Upper lobe of left lung (tissue), 6 donors: ENCODE measurements at regions not wholly inside any gene's neighbourhood (a gene's known extent, or its start where the extent isn't known, plus 50 kb on each side); places are given as distances from the start of the nearest gene placed in this dataset.

Experiments
- ATAC-seq, 2 donors: fragments of 200-7000 bp; cut with Tn5 transposase; one replicate each; pipeline ENCODE4 v1.9.1; 2022; ENCODE audit warnings: mild to moderate bottlenecking in 2 of 2, moderate library complexity in 2 of 2; ENCODE audit not compliant: low FRiP score in 2 of 2
- DNase-seq, 2 donors: peaks; one replicate each; pipeline ENCODE4 v3.0.0-alpha.2; 2019 to 2020
- H3K27ac ChIP-seq, 4 donors: fragments of 200-600 bp; sonication (generic); one replicate each; pipeline ENCODE4 v1.5.1; 2016 to 2019
- H3K27me3 ChIP-seq, 4 donors: fragments of 200-600 bp; sonication (generic); one replicate each; pipeline ENCODE4 v1.5.1; 2017 to 2019
- H3K36me3 ChIP-seq, 4 donors: fragments of 200-600 bp; sonication (generic); one replicate each; pipeline ENCODE4 v1.5.1; 2016 to 2019
- H3K4me1 ChIP-seq, 4 donors: fragments of 200-600 bp; sonication (generic); one replicate each; pipeline ENCODE4 v1.5.1; 2018 to 2019
- H3K4me3 ChIP-seq, 4 donors: fragments of 200-600 bp; sonication (generic); one replicate each; pipeline ENCODE4 v1.5.1; 2017 to 2019; ENCODE audit warnings: mild to moderate bottlenecking in 2 of 4, moderate library complexity in 1 of 4
- H3K9me3 ChIP-seq, 4 donors: fragments of 200-600 bp; sonication (generic); one replicate each; pipeline ENCODE4 v1.5.1; 2018 to 2019
- EP300 ChIP-seq, 4 donors: sonication (generic); formaldehyde crosslinking; IDR thresholded peaks; one replicate each; pipeline ENCODE4 v1.5.1; 2017; ENCODE audit warnings: antibody characterized with exemption in 4 of 4, control low read depth in 2 of 4
- POLR2A ChIP-seq, 4 donors: fragments of 450-650 bp; IDR thresholded peaks; one replicate each; pipeline ENCODE4 v1.5.1; 2016 to 2017; ENCODE audit warnings: antibody characterized with exemption in 4 of 4, mild to moderate bottlenecking in 2 of 4
- POLR2AphosphoS5 ChIP-seq, 2 donors: sonication (generic); formaldehyde crosslinking; IDR thresholded peaks; one replicate each; pipeline ENCODE4 v1.5.1; 2017; ENCODE audit warnings: antibody characterized with exemption in 2 of 2
- WGBS, 2 donors: methylation state at CpG; one replicate each; pipeline ENCODE4 v1.1.5; 2017 to 2018; 5-methylcytosine and 5-hydroxymethylcytosine counted together
- TF ChIP-seq, protein P1 (sequence below), 6 experiments: fragments of 450-650 bp in 4 of 6; fragments of 200-600 bp in 2 of 6; sonication (generic) in 2 of 6; IDR thresholded peaks; one replicate each; pipeline ENCODE4 v1.5.1; 2016 to 2019; ENCODE audit warnings: antibody characterized with exemption in 6 of 6
- donor health status: DM: no; HTN: no; CAD: no; lungs with moderate emphysema.
- donor health status: DM: no; HTN: yes; CAD: no; lungs with severe emphysema.

DNA sequence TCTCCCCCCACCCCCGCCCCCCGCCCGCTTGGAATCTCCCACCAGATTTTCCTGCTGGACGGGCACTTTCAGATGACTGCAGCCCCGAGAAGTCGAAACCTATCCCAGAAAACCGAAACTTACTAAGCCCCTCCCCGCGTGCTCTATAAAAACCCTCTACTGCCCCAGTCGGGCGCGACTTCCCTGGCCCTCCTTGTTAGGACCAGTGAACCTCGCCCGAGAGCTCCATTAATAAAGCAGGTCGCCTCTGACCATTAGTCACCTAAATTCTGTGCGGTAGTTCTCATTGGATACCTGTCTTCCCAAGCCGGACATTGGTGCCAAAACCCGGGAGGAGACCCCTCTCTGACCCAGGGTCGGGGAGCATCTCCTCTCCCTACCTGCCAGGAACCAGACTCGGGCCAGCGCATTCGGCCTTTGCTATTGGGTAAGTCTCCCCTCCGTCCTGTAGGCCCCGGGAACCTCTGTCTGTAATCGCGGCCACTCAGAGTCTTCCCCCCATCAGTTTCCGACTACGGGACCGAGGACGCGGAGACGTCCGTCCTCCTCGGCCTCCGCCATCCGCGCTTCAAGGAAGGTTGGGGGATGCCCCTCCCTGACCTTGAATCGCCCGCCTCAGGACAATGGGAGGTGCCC, 958.0 kb downstream of the RPA4 start:
- DNase-seq = peak in 1 of 2 donors; percentile 20
- Histone ChIP-seq H3K9me3 (peaks cover 0 to 4% (median 0%) of the 10 kb centered on the region in 4 donors), H3K36me3 (no peaks in the 10 kb centered on the region), H3K27me3 (no peaks in the 10 kb centered on the region), H3K27ac (no peak overlapping the region), H3K4me1 (no peaks in the 10 kb centered on the region), H3K4me3 (no peak overlapping the region)
- ATAC-seq = no peak
- TF ChIP-seq POLR2A (IDR thresholded peaks at IDR 0.05) = no peak
- WGBS, 2 donors = 95% methylated on average over 22 to 36 of the region's 39 CpGs

DNA sequence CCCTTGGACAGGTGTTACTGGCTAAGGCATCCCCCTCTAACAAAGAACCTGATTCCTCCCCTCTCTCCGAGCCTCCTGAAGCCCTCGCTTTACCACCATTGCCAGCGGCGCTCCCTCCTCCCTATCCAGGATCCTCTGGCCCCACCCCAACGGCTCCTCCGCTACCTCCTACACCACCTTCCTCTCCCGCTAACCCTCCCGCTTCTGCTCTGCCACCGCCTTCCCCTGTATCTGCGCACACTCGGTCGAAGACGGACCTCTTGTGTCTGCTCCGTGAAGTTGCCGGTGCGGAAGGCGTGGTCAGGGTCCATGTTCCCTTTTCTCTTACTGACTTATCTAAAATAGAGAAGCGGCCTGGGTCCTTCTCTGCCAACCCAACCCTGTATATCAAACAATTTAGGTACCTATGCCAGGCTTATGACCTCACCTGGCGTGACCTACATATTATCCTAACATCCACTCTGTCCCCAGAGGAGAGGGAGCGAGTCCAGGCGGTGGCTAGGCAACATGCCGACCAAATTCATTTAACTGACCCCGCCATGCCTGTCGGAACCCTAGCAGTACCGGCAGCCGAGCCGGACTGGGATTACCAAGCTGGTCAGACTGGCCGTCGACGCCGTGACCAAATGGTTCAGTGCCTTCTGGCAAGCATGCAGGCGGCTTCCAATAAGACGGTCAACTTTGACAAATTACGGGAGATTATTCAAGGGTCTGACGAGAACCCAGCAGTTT, 958.9 kb downstream of the RPA4 start:
- H3K27ac ChIP-seq = no peak overlapping the region
- H3K27me3 ChIP-seq = no peaks in the 10 kb centered on the region
- ATAC-seq (no peak), DNase-seq (peak in 1 of 2 donors; percentile 9)
- TF ChIP-seq, protein P1, sequence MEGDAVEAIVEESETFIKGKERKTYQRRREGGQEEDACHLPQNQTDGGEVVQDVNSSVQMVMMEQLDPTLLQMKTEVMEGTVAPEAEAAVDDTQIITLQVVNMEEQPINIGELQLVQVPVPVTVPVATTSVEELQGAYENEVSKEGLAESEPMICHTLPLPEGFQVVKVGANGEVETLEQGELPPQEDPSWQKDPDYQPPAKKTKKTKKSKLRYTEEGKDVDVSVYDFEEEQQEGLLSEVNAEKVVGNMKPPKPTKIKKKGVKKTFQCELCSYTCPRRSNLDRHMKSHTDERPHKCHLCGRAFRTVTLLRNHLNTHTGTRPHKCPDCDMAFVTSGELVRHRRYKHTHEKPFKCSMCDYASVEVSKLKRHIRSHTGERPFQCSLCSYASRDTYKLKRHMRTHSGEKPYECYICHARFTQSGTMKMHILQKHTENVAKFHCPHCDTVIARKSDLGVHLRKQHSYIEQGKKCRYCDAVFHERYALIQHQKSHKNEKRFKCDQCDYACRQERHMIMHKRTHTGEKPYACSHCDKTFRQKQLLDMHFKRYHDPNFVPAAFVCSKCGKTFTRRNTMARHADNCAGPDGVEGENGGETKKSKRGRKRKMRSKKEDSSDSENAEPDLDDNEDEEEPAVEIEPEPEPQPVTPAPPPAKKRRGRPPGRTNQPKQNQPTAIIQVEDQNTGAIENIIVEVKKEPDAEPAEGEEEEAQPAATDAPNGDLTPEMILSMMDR (IDR thresholded peaks at IDR 0.05) = no peak
- TF ChIP-seq POLR2AphosphoS5 (IDR thresholded peaks at IDR 0.05) = no peak
- no peak for TF ChIP-seq POLR2A (IDR thresholded peaks at IDR 0.05)
- no peak for TF ChIP-seq EP300 (IDR thresholded peaks at IDR 0.05)
- no peaks in the 10 kb centered on the region for H3K36me3 ChIP-seq
- no peaks in the 10 kb centered on the region for H3K4me1 ChIP-seq
- H3K4me3 ChIP-seq = no peak overlapping the region
- 95 to 97% methylated on average over 18 to 35 of the region's 35 CpGs for WGBS, 2 donors
- peaks cover 0 to 4% (median 0%) of the 10 kb centered on the region in 4 donors for H3K9me3 ChIP-seq

DNA sequence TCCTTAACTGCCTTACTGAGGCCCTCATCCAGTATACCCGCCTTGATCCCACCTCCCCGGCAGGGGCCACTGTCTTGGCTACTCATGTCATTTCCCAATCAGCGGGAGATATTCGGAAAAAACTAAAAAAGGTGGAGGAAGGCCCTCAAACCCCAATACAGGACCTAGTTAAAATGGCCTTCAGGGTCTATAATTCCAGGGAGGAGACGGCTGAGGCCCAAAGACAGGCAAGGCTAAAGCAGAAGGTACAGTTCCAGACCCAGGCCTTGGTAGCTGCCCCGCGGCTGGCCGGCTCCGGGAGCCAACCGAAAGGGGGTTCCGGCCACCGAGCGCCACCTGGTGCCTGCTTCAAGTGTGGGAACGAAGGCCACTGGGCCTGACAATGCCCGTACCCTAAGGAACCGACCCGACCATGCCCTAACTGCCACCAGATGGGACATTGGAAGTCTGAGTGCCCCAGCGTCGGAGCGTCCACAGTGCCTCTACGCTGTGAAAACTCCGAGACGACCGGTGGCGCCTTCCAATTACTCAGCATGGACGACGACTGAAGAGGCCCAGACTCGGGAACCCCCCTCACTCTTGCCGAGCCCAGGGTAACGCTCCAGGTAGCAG, 959.6 kb downstream of the RPA4 start:
- DNase-seq (peak in 1 of 2 donors; percentile 49), ATAC-seq (no peak)
- 90 to 91% methylated on average over 4 to 22 of the region's 30 CpGs for WGBS, 2 donors
- H3K27ac ChIP-seq = no peak overlapping the region
- H3K9me3 ChIP-seq = peaks cover 0 to 4% (median 0%) of the 10 kb centered on the region in 4 donors
- TF ChIP-seq, protein P1 (IDR thresholded peaks at IDR 0.05) = no peak
- TF ChIP-seq EP300 (IDR thresholded peaks at IDR 0.05) (no peak), POLR2A (IDR thresholded peaks at IDR 0.05) (no peak), POLR2AphosphoS5 (IDR thresholded peaks at IDR 0.05) (no peak)
- H3K36me3 ChIP-seq = no peaks in the 10 kb centered on the region
- no peaks in the 10 kb centered on the region for H3K27me3 ChIP-seq
- H3K4me3 ChIP-seq = no peak overlapping the region
- H3K4me1 ChIP-seq = no peaks in the 10 kb centered on the region

DNA sequence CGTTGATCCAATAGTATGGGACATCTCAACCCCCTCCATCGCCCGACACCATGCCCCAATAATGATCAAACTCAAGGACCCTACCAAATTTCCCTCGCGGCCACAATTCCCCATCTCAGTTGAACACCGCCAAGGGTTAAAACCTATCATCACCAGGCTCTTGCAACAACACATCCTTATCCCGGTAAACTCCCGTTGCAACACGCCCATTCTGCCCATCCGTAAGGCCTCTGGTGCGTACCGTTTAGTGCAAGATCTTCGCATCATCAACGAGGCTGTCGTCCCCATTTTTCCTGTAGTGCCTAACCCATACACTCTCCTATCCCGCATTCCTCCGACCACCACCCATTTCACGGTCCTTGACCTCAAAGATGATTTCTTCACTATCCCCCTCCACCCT, 960.5 kb downstream of the RPA4 start:
- no peak overlapping the region for H3K4me3 ChIP-seq
- 96% methylated on average over 18 of the region's 18 CpGs for WGBS, 2 donors
- H3K27ac ChIP-seq = no peak overlapping the region
- H3K9me3 ChIP-seq = peaks cover 0 to 4% (median 0%) of the 10 kb centered on the region in 4 donors
- H3K4me1 ChIP-seq = no peaks in the 10 kb centered on the region
- TF ChIP-seq, protein P1 (IDR thresholded peaks at IDR 0.05) = no peak
- TF ChIP-seq POLR2AphosphoS5 (IDR thresholded peaks at IDR 0.05) = no peak
- no peak for TF ChIP-seq EP300 (IDR thresholded peaks at IDR 0.05)
- TF ChIP-seq POLR2A (IDR thresholded peaks at IDR 0.05) = no peak
- no peak for ATAC-seq
- no peak for DNase-seq
- no peaks in the 10 kb centered on the region for H3K27me3 ChIP-seq
- no peaks in the 10 kb centered on the region for H3K36me3 ChIP-seq

DNA sequence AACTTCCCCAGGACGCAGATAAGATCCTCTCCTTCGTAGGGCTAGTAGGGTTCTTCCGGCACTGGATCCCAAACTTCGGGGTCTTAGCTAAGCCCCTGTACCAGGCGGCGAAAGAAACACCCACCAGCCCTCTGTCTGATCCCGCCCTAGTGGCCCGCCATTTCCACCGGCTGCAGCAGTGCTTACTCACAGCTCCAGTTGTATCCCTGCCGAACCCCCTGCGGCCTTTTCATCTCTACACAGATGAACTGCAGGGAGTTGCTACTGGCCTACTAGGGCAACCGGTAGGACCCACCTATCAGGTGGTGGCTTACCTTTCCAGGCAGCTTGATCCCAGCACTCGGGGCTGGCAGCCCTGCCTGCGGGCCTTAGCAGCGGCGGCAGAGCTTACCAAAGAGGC, 961.2 kb downstream of the RPA4 start:
- DNase-seq (peak in 1 of 2 donors; percentile 3), ATAC-seq (no peak)
- WGBS, 2 donors = 93 to 100% methylated on average over 8 to 16 of the region's 16 CpGs
- no peaks in the 10 kb centered on the region for H3K36me3 ChIP-seq
- no peaks in the 10 kb centered on the region for H3K4me1 ChIP-seq
- TF ChIP-seq POLR2A (IDR thresholded peaks at IDR 0.05) (no peak), EP300 (IDR thresholded peaks at IDR 0.05) (no peak), POLR2AphosphoS5 (IDR thresholded peaks at IDR 0.05) (no peak)
- TF ChIP-seq, protein P1 (IDR thresholded peaks at IDR 0.05) = no peak
- no peaks in the 10 kb centered on the region for H3K27me3 ChIP-seq
- no peak overlapping the region for H3K4me3 ChIP-seq
- H3K27ac ChIP-seq = no peak overlapping the region
- peaks cover 0 to 4% (median 0%) of the 10 kb centered on the region in 4 donors for H3K9me3 ChIP-seq
